ENCODE measurements at regions not wholly inside any gene's neighbourhood (a gene's known extent, or its start where the extent isn't known, plus 50 kb on each side); places are given as distances from the start of the nearest gene placed in this dataset.

- Histone ChIP-seq H3K27ac (no peak overlapping the region), H3K4me3 (no peak overlapping the region)
- no peak for DNase-seq (ENCODE audit: low spot score)
- TF ChIP-seq CTCF (IDR thresholded peaks at IDR 0.05) = no peak
Measured at GRCh38 chr14:61119006-61119405, 138.0 kb downstream of the SLC38A6 start.

GRCh38 chr14:61116369-61116768, 135.3 kb downstream of the SLC38A6 start:
- H3K4me3 ChIP-seq = no peak overlapping the region
- H3K27ac ChIP-seq = no peak overlapping the region
- no peak for DNase-seq (ENCODE audit: low spot score)
- no peak for TF ChIP-seq CTCF (IDR thresholded peaks at IDR 0.05)

- TF ChIP-seq CTCF (IDR thresholded peaks at IDR 0.05) = no peak
- no peak for DNase-seq (ENCODE audit: low spot score)
- no peak overlapping the region for H3K4me3 ChIP-seq
- H3K27ac ChIP-seq = no peak overlapping the region
Measured at GRCh38 chr14:61113561-61114225, 132.6 kb downstream of the SLC38A6 start.

GRCh38 chr14:61112506-61112905, 131.5 kb downstream of the SLC38A6 start:
- H3K27ac ChIP-seq = no peak overlapping the region
- no peak for DNase-seq (ENCODE audit: low spot score)
- TF ChIP-seq CTCF (IDR thresholded peaks at IDR 0.05) = no peak
- H3K4me3 ChIP-seq = no peak overlapping the region

- H3K27ac ChIP-seq = no peak overlapping the region
- TF ChIP-seq CTCF (IDR thresholded peaks at IDR 0.05) = no peak
- DNase-seq (ENCODE audit: low spot score) = no peak
- no peak overlapping the region for H3K4me3 ChIP-seq
Measured at GRCh38 chr14:61111731-61112130, 130.7 kb downstream of the SLC38A6 start.

- H3K4me3 ChIP-seq = peak overlapping the region; percentile 36
- TF ChIP-seq CTCF (IDR thresholded peaks at IDR 0.05) = no peak
- no peak for DNase-seq (ENCODE audit: low spot score)
- H3K27ac ChIP-seq = no peak overlapping the region
Measured at GRCh38 chr14:61111209-61111665, 130.2 kb downstream of the SLC38A6 start.

- Histone ChIP-seq H3K4me3 (no peak overlapping the region), H3K27ac (no peak overlapping the region)
- no peak for TF ChIP-seq CTCF (IDR thresholded peaks at IDR 0.05)
- DNase-seq (ENCODE audit: low spot score) = no peak
Measured at GRCh38 chr14:61110316-61111082, 129.5 kb downstream of the SLC38A6 start.

Data from coronary artery (tissue), 2 donors.